Thyroid gland (tissue), 4 donors: ENCODE measurements at regions not wholly inside any gene's neighbourhood (a gene's known extent, or its start where the extent isn't known, plus 50 kb on each side); places are given as distances from the start of the nearest gene placed in this dataset.

ENCODE experiments used
- DNase-seq, 2 donors: peaks; one replicate each; pipeline ENCODE4 v3.0.0-alpha.2; 2019
- H3K27ac ChIP-seq, 3 donors: fragments of 200-600 bp; sonication (generic); 1 replicate in 2 of 3; 2 replicates in 1 of 3; pipeline ENCODE4 v1.5.1; 2016 to 2019; ENCODE audit warnings: mild to moderate bottlenecking in 1 of 3, moderate library complexity in 1 of 3
- H3K27me3 ChIP-seq: fragments of 200-600 bp; sonication (generic); one replicate; pipeline ENCODE4 v1.5.1; 2019
- H3K36me3 ChIP-seq, 2 donors: fragments of 200-600 bp; sonication (generic); one replicate each; pipeline ENCODE4 v1.5.1; 2016 to 2019
- H3K4me1 ChIP-seq, 2 donors: fragments of 200-600 bp; sonication (generic); one replicate each; pipeline ENCODE4 v1.5.1; 2017 to 2019
- H3K4me3 ChIP-seq, 3 donors: fragments of 200-600 bp; sonication (generic); replicated peaks in 1 of 3; 1 replicate in 2 of 3; 2 replicates in 1 of 3; pipeline ENCODE4 v1.5.1; 2016; ENCODE audit warnings: mild to moderate bottlenecking in 1 of 3
- H3K9me3 ChIP-seq: fragments of 200-600 bp; sonication (generic); one replicate; pipeline ENCODE4 v1.5.1; 2017
- POLR2A ChIP-seq, 2 donors: fragments of 450-650 bp; IDR thresholded peaks; one replicate each; pipeline ENCODE4 v1.6.1; 2017; ENCODE audit warnings: antibody characterized with exemption in 2 of 2, mild to moderate bottlenecking in 2 of 2, moderate library complexity in 1 of 2
- WGBS, 2 donors: methylation state at CpG; one replicate each; pipeline ENCODE4 v1.1.5; 2017; 5-methylcytosine and 5-hydroxymethylcytosine counted together
- intact Hi-C: fragments of 100-400 bp; cut with DNase I; formaldehyde crosslinking; loops from one replicate; pipeline ENCODE4 v1.15.1; 2023
- TF ChIP-seq, protein P1 (sequence below), 6 experiments: fragments of 200-600 bp in 3 of 6; fragments of 450-650 bp in 3 of 6; sonication (generic) in 3 of 6; IDR thresholded peaks; one replicate each; pipeline ENCODE4 v1.5.1; 2016 to 2019; ENCODE audit warnings: antibody characterized with exemption in 6 of 6, mild to moderate bottlenecking in 2 of 6, inconsistent platforms in 1 of 6, moderate library complexity in 1 of 6

DNA sequence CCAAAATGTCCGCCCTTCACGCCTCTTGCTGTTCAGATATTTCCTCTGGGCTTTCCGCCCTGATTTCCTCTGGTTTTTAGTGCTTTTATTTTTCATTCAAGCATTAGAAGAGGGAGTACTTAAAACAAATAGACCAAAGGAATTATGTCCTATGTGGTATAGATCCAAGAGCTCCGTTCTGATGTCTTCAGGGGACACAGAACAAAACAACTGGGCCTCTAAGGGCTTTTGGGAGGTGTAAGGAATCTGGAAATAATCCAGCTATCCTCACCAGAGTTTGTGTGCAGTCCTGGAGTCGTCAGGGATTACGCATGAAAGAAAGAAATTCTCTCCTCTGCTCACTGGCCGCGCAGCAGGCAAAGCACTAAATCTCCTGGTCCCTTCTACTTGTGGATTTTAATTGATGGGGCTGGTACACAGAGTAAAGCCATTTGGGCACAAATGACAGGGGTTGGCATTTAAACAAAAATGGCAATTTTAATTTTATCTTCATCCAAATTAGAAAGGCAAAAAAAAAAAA is 999.2 kb downstream of the ADGRL3 start:
- no peak overlapping the region for H3K4me3 ChIP-seq
- H3K36me3 ChIP-seq: no peaks in the 10 kb centered on the region
- no peaks in the 10 kb centered on the region for H3K4me1 ChIP-seq
- no peak for TF ChIP-seq POLR2A (IDR thresholded peaks at IDR 0.05)
- TF ChIP-seq, protein P1, sequence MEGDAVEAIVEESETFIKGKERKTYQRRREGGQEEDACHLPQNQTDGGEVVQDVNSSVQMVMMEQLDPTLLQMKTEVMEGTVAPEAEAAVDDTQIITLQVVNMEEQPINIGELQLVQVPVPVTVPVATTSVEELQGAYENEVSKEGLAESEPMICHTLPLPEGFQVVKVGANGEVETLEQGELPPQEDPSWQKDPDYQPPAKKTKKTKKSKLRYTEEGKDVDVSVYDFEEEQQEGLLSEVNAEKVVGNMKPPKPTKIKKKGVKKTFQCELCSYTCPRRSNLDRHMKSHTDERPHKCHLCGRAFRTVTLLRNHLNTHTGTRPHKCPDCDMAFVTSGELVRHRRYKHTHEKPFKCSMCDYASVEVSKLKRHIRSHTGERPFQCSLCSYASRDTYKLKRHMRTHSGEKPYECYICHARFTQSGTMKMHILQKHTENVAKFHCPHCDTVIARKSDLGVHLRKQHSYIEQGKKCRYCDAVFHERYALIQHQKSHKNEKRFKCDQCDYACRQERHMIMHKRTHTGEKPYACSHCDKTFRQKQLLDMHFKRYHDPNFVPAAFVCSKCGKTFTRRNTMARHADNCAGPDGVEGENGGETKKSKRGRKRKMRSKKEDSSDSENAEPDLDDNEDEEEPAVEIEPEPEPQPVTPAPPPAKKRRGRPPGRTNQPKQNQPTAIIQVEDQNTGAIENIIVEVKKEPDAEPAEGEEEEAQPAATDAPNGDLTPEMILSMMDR (IDR thresholded peaks at IDR 0.05): no peak
- 66 to 73% methylated on average over 8 of the region's 8 CpGs for WGBS, 2 donors
- H3K27ac ChIP-seq: no peak overlapping the region
- no peak for DNase-seq
- no peaks in the 10 kb centered on the region for H3K9me3 ChIP-seq
- intact Hi-C loops: no loop called here
- H3K27me3 ChIP-seq: no peaks in the 10 kb centered on the region

DNA sequence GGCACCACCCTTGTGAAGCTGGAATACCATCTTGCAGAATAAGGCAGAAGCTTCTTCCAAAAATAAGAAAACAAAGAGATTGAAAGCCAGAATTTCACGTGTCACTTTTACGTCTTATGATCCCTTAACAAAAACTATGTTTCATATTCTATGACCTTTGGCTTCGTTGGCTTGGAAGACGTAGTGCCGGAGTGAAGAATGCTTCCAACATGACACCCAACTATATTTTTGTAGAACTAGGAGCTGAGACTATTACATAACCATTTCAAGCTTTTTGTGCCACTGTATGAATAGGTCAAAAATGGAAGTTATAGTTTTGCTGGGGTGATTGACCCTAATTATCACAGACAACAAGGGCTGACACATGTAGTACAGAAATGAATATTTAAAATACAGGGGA is 996.2 kb downstream of the ADGRL3 start:
- Histone ChIP-seq H3K27me3 (no peaks in the 10 kb centered on the region), H3K4me3 (no peak overlapping the region), H3K27ac (no peak overlapping the region), H3K36me3 (no peaks in the 10 kb centered on the region), H3K4me1 (no peaks in the 10 kb centered on the region), H3K9me3 (no peaks in the 10 kb centered on the region)
- intact Hi-C loops: no loop called here
- no peak for DNase-seq
- TF ChIP-seq POLR2A (IDR thresholded peaks at IDR 0.05): no peak
- TF ChIP-seq, protein P1 (IDR thresholded peaks at IDR 0.05): no peak
- 87 to 97% methylated on average over 5 of the region's 5 CpGs for WGBS, 2 donors

DNA sequence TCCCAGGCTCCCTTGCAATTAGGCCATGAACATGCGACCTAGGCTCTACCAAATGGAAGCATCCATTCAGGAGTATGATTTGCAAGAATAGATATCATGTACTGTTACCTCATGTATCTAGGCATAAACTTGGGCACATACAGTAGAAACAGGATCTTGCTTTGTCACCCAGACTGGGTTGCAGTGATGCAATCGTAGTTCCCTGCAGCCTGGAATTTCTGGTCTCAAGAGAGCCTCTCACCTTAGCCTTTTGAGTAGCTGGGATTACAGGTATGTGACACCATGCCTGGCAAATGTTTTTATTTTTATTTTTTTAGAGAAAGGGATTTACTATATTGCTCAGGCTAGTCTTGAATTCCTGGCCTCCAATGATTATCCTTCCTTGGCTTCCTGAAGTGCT is 994.2 kb downstream of the ADGRL3 start:
- Histone ChIP-seq H3K27me3 (no peaks in the 10 kb centered on the region), H3K4me3 (no peak overlapping the region), H3K27ac (no peak overlapping the region), H3K36me3 (no peaks in the 10 kb centered on the region), H3K9me3 (no peaks in the 10 kb centered on the region), H3K4me1 (no peaks in the 10 kb centered on the region)
- no peak for TF ChIP-seq POLR2A (IDR thresholded peaks at IDR 0.05)
- TF ChIP-seq, protein P1 (IDR thresholded peaks at IDR 0.05): no peak
- DNase-seq: no peak
- WGBS, 2 donors: 73 to 75% methylated on average over 2 of the region's 2 CpGs
- intact Hi-C loops: no loop called here

DNA sequence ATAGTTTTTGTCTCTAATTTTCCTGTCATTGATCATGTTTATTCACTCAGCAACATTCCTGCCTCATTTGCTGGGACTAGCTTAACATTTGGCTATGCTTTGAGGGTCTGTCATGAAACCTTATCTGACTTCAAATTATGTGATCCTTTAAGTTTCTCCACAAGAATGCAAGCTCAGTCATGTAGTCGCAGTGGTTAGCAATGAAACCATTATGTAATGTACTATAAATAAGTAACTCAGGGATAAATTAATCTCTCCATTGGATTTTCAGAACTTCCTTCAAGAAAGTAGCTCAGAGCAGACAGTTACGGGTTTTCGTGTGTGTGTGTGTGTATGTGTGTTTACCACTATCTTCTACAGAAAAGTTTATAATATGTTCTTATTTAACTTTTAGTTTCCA is 993.6 kb downstream of the ADGRL3 start:
- Histone ChIP-seq H3K9me3 (no peaks in the 10 kb centered on the region), H3K27ac (no peak overlapping the region), H3K27me3 (no peaks in the 10 kb centered on the region), H3K4me3 (no peak overlapping the region), H3K4me1 (no peaks in the 10 kb centered on the region), H3K36me3 (no peaks in the 10 kb centered on the region)
- TF ChIP-seq POLR2A (IDR thresholded peaks at IDR 0.05): no peak
- TF ChIP-seq, protein P1 (IDR thresholded peaks at IDR 0.05): no peak
- intact Hi-C loops: no loop called here
- 79 to 95% methylated on average over 3 of the region's 3 CpGs for WGBS, 2 donors
- DNase-seq: no peak

DNA sequence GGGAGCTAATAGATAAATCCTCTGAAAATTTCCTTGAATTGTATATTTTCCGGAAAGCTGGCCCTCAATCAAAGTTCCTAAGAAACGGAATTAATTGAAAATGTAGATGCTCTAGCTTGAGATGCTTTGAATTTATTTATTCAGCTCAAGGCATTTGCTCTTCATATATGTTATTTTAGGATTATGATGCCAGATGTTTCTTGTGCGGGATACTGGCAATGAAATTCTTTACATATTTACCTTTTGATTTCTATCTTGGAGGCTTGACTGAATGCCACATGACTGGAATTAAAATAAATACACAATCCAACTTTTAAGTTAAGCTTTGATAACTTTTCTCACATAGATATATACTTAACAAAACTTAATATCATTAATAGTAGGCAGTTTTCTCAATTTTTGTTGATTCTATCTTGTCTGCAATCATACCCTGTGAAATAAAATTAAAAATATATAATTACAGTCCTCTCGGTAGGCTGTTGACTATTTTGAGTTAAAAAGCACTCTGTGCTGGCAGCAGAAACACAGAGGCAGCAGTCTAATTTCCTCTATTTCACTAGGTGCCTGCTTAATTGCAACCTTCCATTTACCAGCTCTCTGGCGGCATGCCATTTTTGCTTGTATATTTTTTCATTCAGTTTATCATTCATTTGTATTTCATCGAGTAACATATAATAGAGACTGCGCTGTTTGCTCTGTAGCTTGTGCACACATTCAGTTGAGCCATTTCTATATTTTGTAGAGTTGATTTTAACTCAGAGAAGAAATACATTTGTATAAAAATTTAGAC is 991.5 kb downstream of the ADGRL3 start:
- Histone ChIP-seq H3K4me1 (no peaks in the 10 kb centered on the region), H3K27me3 (no peaks in the 10 kb centered on the region), H3K27ac (no peak overlapping the region), H3K9me3 (no peaks in the 10 kb centered on the region), H3K36me3 (no peaks in the 10 kb centered on the region), H3K4me3 (no peak overlapping the region)
- no peak for TF ChIP-seq POLR2A (IDR thresholded peaks at IDR 0.05)
- TF ChIP-seq, protein P1 (IDR thresholded peaks at IDR 0.05): no peak
- intact Hi-C loops: no loop called here
- 78 to 83% methylated on average over 7 of the region's 7 CpGs for WGBS, 2 donors
- no peak for DNase-seq
